K562 (cell line): ENCODE measurements at regions not wholly inside any gene's neighbourhood (a gene's known extent, or its start where the extent isn't known, plus 50 kb on each side); places are given as distances from the start of the nearest gene placed in this dataset.

Source experiments
- CREB1 ChIP-seq, 2 experiments: sonication (generic) in 1 of 2; formaldehyde crosslinking in 1 of 2; IDR thresholded peaks; 2 replicates each; pipeline versions ENCODE4 v1.6.1 to v1.8.0; 2012 to 2022; ENCODE audit warnings: inconsistent platforms in 1 of 2, mild to moderate bottlenecking in 1 of 2, missing genetic modification reagents in 1 of 2, moderate library complexity in 1 of 2
- EZH2 ChIP-seq: IDR thresholded peaks from 2 replicates; pipeline ENCODE4 v1.6.1; 2012; ENCODE audit warnings: low read depth, mild to moderate bottlenecking, inconsistent platforms, low read length, borderline replicate concordance
- FOXM1 ChIP-seq, 2 experiments: fragments of 450-650 bp in 1 of 2; sonication (generic) in 1 of 2; formaldehyde crosslinking in 1 of 2; IDR thresholded peaks; 2 replicates each; pipeline versions ENCODE4 v1.6.1 to v1.9.0; 2017 to 2022; ENCODE audit warnings: low read depth in 2 of 2, mild to moderate bottlenecking in 2 of 2, missing genetic modification reagents in 1 of 2, moderate library complexity in 1 of 2
- MAFK ChIP-seq: IDR thresholded peaks from 2 replicates; pipeline ENCODE4 v1.6.1; 2011; ENCODE audit warnings: low read length, improper control_type of control experiment
- NCOA1 ChIP-seq: fragments of 450-650 bp; IDR thresholded peaks from 2 replicates; pipeline ENCODE4 v1.6.1; 2016; ENCODE audit warnings: low read depth
- NR3C1 ChIP-seq: sonication (generic); formaldehyde crosslinking; IDR thresholded peaks from 2 replicates; pipeline ENCODE4 v1.8.1; 2022; ENCODE audit warnings: missing genetic modification reagents
- PBX2 ChIP-seq, 2 experiments: IDR thresholded peaks in 1 of 2; conservative IDR thresholded peaks in 1 of 2; 2 replicates each; pipeline ENCODE4 v1.6.1; 2016; ENCODE audit warnings: low read depth in 2 of 2, mild to moderate bottlenecking in 1 of 2, missing compliant biosample characterization in 1 of 2, missing genetic modification characterization in 1 of 2, moderate library complexity in 1 of 2
- POLR2AphosphoS5 ChIP-seq: IDR thresholded peaks from 2 replicates; pipeline ENCODE4 v1.6.1; 2011; ENCODE audit warnings: mild to moderate bottlenecking, low read depth, low read length, moderate library complexity; ENCODE audit not compliant: control insufficient read depth, insufficient read depth
- PREB ChIP-seq: sonication (generic); formaldehyde crosslinking; IDR thresholded peaks from 2 replicates; pipeline ENCODE4 v1.8.1; 2023; ENCODE audit warnings: mild to moderate bottlenecking, missing genetic modification reagents
- RERE ChIP-seq: sonication (generic); formaldehyde crosslinking; IDR thresholded peaks from 2 replicates; pipeline ENCODE4 v1.8.0; 2023; ENCODE audit warnings: missing genetic modification reagents, mild to moderate bottlenecking, borderline replicate concordance
- ZNF407 ChIP-seq: fragments of 450-650 bp; IDR thresholded peaks from 2 replicates; pipeline ENCODE4 v1.6.1; 2016; ENCODE audit warnings: low read depth
- ZNF436 ChIP-seq: fragments of 250-450, 450-650 bp; sonication (Bioruptor Pico); formaldehyde crosslinking; IDR thresholded peaks from 2 replicates; pipeline ENCODE4 v1.7.0; 2020; ENCODE audit warnings: mild to moderate bottlenecking
- TF ChIP-seq, protein P1 (sequence below), 3 experiments: IDR thresholded peaks in 2 of 3; conservative IDR thresholded peaks in 1 of 3; 2 replicates each; pipeline ENCODE4 v1.5.1; 2011 to 2012; ENCODE audit warnings: low read length in 3 of 3, mild to moderate bottlenecking in 3 of 3, control low read depth in 2 of 3, improper control_type of control experiment in 1 of 3, inconsistent platforms in 1 of 3, low read depth in 1 of 3, mixed read lengths in 1 of 3, moderate library complexity in 1 of 3; ENCODE audit not compliant: insufficient read depth in 2 of 3

- TF ChIP-seq ZNF407 (no peak), NCOA1 (no peak), MAFK (no peak), EZH2 (no peak), POLR2AphosphoS5 (no peak), CREB1 (IDR thresholded peaks at IDR 0.05) (no peak), CREB1 (CRISPR knock-in tag; IDR thresholded peaks at IDR 0.05) (no peak), PREB (CRISPR knock-in tag) (no peak), ZNF436 (no peak), PBX2 (CRISPR knock-in tag; IDR thresholded peaks at IDR 0.05; ENCODE audit: low read depth) (no peak), PBX2 (tag; conservative IDR thresholded peaks at IDR 0.05; ENCODE audit: low read depth) (no peak), FOXM1 (IDR thresholded peaks at IDR 0.05; ENCODE audit: low read depth) (no peak), FOXM1 (CRISPR knock-in tag; IDR thresholded peaks at IDR 0.05; ENCODE audit: low read depth) (no peak), RERE (CRISPR knock-in tag) (no peak), NR3C1 (CRISPR knock-in tag) (no peak)
- TF ChIP-seq, protein P1, sequence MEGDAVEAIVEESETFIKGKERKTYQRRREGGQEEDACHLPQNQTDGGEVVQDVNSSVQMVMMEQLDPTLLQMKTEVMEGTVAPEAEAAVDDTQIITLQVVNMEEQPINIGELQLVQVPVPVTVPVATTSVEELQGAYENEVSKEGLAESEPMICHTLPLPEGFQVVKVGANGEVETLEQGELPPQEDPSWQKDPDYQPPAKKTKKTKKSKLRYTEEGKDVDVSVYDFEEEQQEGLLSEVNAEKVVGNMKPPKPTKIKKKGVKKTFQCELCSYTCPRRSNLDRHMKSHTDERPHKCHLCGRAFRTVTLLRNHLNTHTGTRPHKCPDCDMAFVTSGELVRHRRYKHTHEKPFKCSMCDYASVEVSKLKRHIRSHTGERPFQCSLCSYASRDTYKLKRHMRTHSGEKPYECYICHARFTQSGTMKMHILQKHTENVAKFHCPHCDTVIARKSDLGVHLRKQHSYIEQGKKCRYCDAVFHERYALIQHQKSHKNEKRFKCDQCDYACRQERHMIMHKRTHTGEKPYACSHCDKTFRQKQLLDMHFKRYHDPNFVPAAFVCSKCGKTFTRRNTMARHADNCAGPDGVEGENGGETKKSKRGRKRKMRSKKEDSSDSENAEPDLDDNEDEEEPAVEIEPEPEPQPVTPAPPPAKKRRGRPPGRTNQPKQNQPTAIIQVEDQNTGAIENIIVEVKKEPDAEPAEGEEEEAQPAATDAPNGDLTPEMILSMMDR (IDR thresholded peaks at IDR 0.05 in 2 of 3, conservative IDR thresholded peaks at IDR 0.05 in 1 of 3; ENCODE audit: insufficient read depth in 2 of 3, low read depth in 1 of 3, low read length in 3 of 3), result no peak
Observed at GRCh38 chr7:156585025-156585648, 55.4 kb upstream of the RNF32 start.
